Right hindlimb (tissue), 1 donor: ENCODE measurements at regions not wholly inside any gene's neighbourhood (a gene's known extent, or its start where the extent isn't known, plus 50 kb on each side); places are given as distances from the start of the nearest gene placed in this dataset.
A peak's percentile ranks its signal among the peaks of the same experiment; 100 is the strongest.
"Not testable (repeated sequence)": the region's sequence is repeated elsewhere in the genome, so short reads cannot be mapped to it uniquely, and the experiment has no call there.

Experiments used
- DNase-seq: peaks from one replicate; pipeline ENCODE4 v3.0.0-alpha.2; 2018

- DNase-seq, result no peak
These were observed 81.3 kb upstream of the TMEM178A start for GRCh38 chr2:39584283-39584965.

- DNase-seq, result not testable (repeated sequence)
These were observed 80.2 kb upstream of the TMEM178A start for GRCh38 chr2:39585531-39585930.

GRCh38 chr2:39587168-39587567 is 78.5 kb upstream of the TMEM178A start:
- DNase-seq, result no peak

- DNase-seq, result no peak
These were observed 78.1 kb upstream of the TMEM178A start for GRCh38 chr2:39587641-39588040.

- DNase-seq, result peak; percentile 62
These were observed 72.0 kb upstream of the TMEM178A start for GRCh38 chr2:39593439-39594393.

- DNase-seq, result no peak
These were observed 70.6 kb upstream of the TMEM178A start for GRCh38 chr2:39595116-39595515.

GRCh38 chr2:39597314-39597713 is 68.4 kb upstream of the TMEM178A start:
- no peak for DNase-seq

- no peak for DNase-seq
These were observed 63.1 kb upstream of the TMEM178A start for GRCh38 chr2:39602616-39603015.

GRCh38 chr2:39603436-39603835 is 62.3 kb upstream of the TMEM178A start:
- DNase-seq, result no peak

- no peak for DNase-seq
These were observed 60.9 kb upstream of the TMEM178A start for GRCh38 chr2:39604866-39605265.

GRCh38 chr2:39606585-39606984 is 59.1 kb upstream of the TMEM178A start:
- no peak for DNase-seq

GRCh38 chr2:39607538-39608262 is 58.0 kb upstream of the TMEM178A start:
- DNase-seq, result no peak

- DNase-seq, result no peak
These were observed 57.5 kb upstream of the TMEM178A start for GRCh38 chr2:39608263-39608575.

- peak; percentile 32 for DNase-seq
These were observed 56.9 kb upstream of the TMEM178A start for GRCh38 chr2:39608686-39609441.

GRCh38 chr2:39609917-39610316 is 55.8 kb upstream of the TMEM178A start:
- DNase-seq, result no peak

- DNase-seq, result no peak
These were observed 50.0 kb upstream of the TMEM178A start for GRCh38 chr2:39615675-39616074.
